Vagina (tissue), 2 donors: ENCODE measurements at regions not wholly inside any gene's neighbourhood (a gene's known extent, or its start where the extent isn't known, plus 50 kb on each side); places are given as distances from the start of the nearest gene placed in this dataset.

Source experiments
- DNase-seq, 2 donors: peaks; one replicate each; pipeline ENCODE4 v3.0.0-alpha.2; 2017; ENCODE audit errors: extremely low spot score in 2 of 2
- H3K27ac ChIP-seq: fragments of 200-600 bp; sonication (generic); one replicate; pipeline ENCODE4 v1.5.1; 2019
- H3K27me3 ChIP-seq: fragments of 200-600 bp; sonication (generic); one replicate; pipeline ENCODE4 v1.5.1; 2019
- H3K36me3 ChIP-seq, 2 donors: fragments of 200-600 bp; sonication (generic); one replicate each; pipeline ENCODE4 v1.5.1; 2017 to 2019
- H3K4me1 ChIP-seq: fragments of 200-600 bp; sonication (generic); one replicate; pipeline ENCODE4 v1.5.1; 2019
- H3K4me3 ChIP-seq, 2 donors: fragments of 200-600 bp; sonication (generic); 1 replicate in 1 of 2; 2 replicates in 1 of 2; pipeline ENCODE4 v1.5.1; 2016 to 2019
- H3K9me3 ChIP-seq: fragments of 200-600 bp; sonication (generic); one replicate; pipeline ENCODE4 v1.5.1; 2019
- POLR2A ChIP-seq, 2 donors: fragments of 450-650 bp; IDR thresholded peaks; one replicate each; pipeline ENCODE4 v1.6.1; 2017; ENCODE audit warnings: antibody characterized with exemption in 2 of 2, mild to moderate bottlenecking in 2 of 2, moderate library complexity in 2 of 2
- POLR2AphosphoS5 ChIP-seq, 2 donors: sonication (generic); formaldehyde crosslinking; IDR thresholded peaks; one replicate each; pipeline ENCODE4 v1.9.0; 2017; ENCODE audit warnings: antibody characterized with exemption in 2 of 2, mild to moderate bottlenecking in 2 of 2, low read depth in 1 of 2; ENCODE audit not compliant: insufficient read depth in 1 of 2
- intact Hi-C: fragments of 100-400 bp; cut with DNase I; formaldehyde crosslinking; loops from one replicate; pipeline ENCODE4 v1.15.1; 2023
- TF ChIP-seq, protein P1 (sequence below), 3 experiments: fragments of 450-650 bp in 2 of 3; fragments of 200-600 bp in 1 of 3; sonication (generic) in 1 of 3; IDR thresholded peaks; one replicate each; pipeline ENCODE4 v1.5.1; 2017 to 2019; ENCODE audit warnings: antibody characterized with exemption in 3 of 3, mild to moderate bottlenecking in 2 of 3, moderate library complexity in 2 of 3

DNA sequence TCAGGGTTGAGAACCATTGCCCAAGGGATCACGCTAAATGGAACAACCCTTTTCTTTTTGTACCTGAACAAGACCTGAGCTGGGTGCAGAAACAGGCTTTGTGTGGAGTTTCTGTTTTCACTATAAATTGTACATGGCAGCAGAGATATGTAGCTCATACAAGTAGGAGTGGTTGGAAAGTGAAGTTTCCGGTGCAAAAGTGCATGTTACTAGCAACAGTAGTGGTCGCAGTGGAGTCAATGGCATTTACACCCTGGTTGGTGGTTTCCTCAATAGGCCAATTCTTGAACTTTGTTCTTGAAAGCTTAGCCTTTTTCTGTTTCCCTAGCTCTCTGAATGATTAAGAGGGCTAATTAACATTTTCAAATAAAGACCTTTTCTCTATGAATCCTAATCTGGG is 170.7 kb downstream of the NEBL start:
- Histone ChIP-seq H3K36me3 (no peaks in the 10 kb centered on the region), H3K4me3 (no peak overlapping the region), H3K27me3 (no peaks in the 10 kb centered on the region), H3K4me1 (no peaks in the 10 kb centered on the region), H3K27ac (no peak overlapping the region), H3K9me3 (no peaks in the 10 kb centered on the region)
- intact Hi-C loops: no loop called here
- TF ChIP-seq POLR2AphosphoS5 (IDR thresholded peaks at IDR 0.05; ENCODE audit: insufficient read depth in 1 of 2, low read depth in 1 of 2) (no peak), POLR2A (IDR thresholded peaks at IDR 0.05) (no peak)
- TF ChIP-seq, protein P1, sequence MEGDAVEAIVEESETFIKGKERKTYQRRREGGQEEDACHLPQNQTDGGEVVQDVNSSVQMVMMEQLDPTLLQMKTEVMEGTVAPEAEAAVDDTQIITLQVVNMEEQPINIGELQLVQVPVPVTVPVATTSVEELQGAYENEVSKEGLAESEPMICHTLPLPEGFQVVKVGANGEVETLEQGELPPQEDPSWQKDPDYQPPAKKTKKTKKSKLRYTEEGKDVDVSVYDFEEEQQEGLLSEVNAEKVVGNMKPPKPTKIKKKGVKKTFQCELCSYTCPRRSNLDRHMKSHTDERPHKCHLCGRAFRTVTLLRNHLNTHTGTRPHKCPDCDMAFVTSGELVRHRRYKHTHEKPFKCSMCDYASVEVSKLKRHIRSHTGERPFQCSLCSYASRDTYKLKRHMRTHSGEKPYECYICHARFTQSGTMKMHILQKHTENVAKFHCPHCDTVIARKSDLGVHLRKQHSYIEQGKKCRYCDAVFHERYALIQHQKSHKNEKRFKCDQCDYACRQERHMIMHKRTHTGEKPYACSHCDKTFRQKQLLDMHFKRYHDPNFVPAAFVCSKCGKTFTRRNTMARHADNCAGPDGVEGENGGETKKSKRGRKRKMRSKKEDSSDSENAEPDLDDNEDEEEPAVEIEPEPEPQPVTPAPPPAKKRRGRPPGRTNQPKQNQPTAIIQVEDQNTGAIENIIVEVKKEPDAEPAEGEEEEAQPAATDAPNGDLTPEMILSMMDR (IDR thresholded peaks at IDR 0.05): no peak
- DNase-seq: no peak

DNA sequence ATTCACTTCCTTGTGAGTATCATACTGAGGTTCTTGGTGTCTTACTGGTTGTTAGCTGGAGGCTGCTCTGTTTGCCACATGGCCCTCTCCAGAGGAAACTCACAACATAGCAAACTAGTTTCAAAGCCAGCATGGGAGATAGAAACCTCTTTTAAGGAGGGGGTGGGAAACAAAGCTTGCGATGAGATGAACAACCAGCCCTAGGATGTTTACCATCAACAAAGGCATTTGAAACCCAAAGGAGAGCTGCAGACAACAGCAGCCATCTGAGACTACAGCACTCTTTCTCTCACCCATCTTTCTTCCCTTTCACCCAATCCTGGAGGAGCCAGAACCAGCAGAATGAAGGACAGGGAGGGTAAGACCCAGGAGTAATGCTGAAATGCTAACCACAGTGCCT is 182.1 kb downstream of the NEBL start:
- no peaks in the 10 kb centered on the region for H3K9me3 ChIP-seq
- H3K36me3 ChIP-seq: no peaks in the 10 kb centered on the region
- H3K4me1 ChIP-seq: no peaks in the 10 kb centered on the region
- H3K27me3 ChIP-seq: no peaks in the 10 kb centered on the region
- intact Hi-C loops: no loop called here
- no peak overlapping the region for H3K4me3 ChIP-seq
- H3K27ac ChIP-seq: no peak overlapping the region
- no peak for DNase-seq
- no peak for TF ChIP-seq POLR2AphosphoS5 (IDR thresholded peaks at IDR 0.05; ENCODE audit: insufficient read depth in 1 of 2, low read depth in 1 of 2)
- no peak for TF ChIP-seq POLR2A (IDR thresholded peaks at IDR 0.05)
- TF ChIP-seq, protein P1 (IDR thresholded peaks at IDR 0.05): no peak

DNA sequence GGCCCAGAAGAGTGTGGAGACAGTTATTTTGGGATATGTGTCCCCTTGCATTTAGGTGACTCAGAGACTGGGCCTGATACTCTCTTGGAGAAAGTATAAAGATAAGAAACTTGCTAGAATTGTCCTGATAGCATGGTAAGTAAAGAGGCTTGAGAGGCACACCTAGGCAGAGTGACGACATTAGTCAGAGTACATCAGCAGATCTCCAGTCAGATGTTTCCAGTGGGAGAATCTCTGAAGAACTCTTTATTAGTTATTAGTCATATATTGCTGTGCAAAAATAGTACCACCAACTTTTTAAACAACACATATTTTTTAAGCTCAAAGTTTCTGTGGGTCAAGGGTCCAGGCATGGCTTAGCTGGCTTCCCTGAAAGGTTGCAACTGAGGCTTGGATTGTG is 182.6 kb downstream of the NEBL start:
- H3K4me1 ChIP-seq: no peaks in the 10 kb centered on the region
- no peak overlapping the region for H3K27ac ChIP-seq
- no peaks in the 10 kb centered on the region for H3K27me3 ChIP-seq
- TF ChIP-seq POLR2A (IDR thresholded peaks at IDR 0.05) (no peak), POLR2AphosphoS5 (IDR thresholded peaks at IDR 0.05; ENCODE audit: insufficient read depth in 1 of 2, low read depth in 1 of 2) (no peak)
- TF ChIP-seq, protein P1 (IDR thresholded peaks at IDR 0.05): no peak
- no peak for DNase-seq
- H3K36me3 ChIP-seq: no peaks in the 10 kb centered on the region
- H3K4me3 ChIP-seq: no peak overlapping the region
- intact Hi-C loops: no loop called here
- H3K9me3 ChIP-seq: no peaks in the 10 kb centered on the region

DNA sequence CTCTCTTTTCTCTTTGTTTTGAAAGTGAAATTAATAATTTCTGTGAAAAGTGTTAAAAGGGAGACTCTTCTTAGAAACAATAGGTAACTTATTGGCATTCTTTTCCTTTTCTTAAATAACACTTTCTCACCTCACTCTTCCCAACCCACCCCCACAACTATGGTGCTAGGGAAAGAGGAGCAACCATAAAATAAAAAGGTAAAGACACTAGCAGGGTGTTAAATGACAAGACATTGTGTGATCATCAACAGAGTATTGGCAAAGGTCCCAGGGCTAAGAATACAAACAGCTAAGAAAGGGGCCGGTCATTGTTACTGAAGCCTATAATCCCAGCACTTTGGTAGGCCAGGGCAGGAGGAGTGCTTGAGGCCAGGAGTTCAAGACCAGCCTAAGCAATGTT is 183.7 kb downstream of the NEBL start:
- no peaks in the 10 kb centered on the region for H3K4me1 ChIP-seq
- H3K27ac ChIP-seq: no peak overlapping the region
- H3K36me3 ChIP-seq: no peaks in the 10 kb centered on the region
- H3K4me3 ChIP-seq: no peak overlapping the region
- DNase-seq: no peak
- no peaks in the 10 kb centered on the region for H3K27me3 ChIP-seq
- TF ChIP-seq POLR2A (IDR thresholded peaks at IDR 0.05): no peak
- H3K9me3 ChIP-seq: no peaks in the 10 kb centered on the region
- intact Hi-C loops: no loop called here

DNA sequence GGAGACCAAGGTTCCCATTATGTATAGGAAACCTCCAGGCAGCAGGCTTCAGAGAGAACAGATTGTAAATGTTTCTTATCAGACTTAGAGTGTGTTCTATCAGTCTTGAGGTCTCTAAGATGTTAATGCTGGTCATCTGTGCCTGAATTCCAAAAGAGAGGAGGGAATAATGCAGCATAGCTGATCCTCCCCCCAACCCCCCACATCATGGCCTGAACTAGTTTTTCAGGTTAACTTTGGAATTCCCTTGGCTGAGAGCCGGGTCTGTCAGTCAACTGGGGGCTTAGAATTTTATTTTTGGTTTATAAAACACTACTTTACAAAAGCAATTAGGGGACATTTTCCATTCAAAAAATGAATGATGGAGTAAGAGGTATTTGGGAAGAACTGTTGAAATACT is 184.3 kb downstream of the NEBL start:
- TF ChIP-seq POLR2A (IDR thresholded peaks at IDR 0.05) (no peak), POLR2AphosphoS5 (IDR thresholded peaks at IDR 0.05; ENCODE audit: insufficient read depth in 1 of 2, low read depth in 1 of 2) (no peak)
- TF ChIP-seq, protein P1 (IDR thresholded peaks at IDR 0.05): no peak
- Histone ChIP-seq H3K4me3 (no peak overlapping the region), H3K9me3 (no peaks in the 10 kb centered on the region), H3K4me1 (no peaks in the 10 kb centered on the region), H3K36me3 (no peaks in the 10 kb centered on the region), H3K27ac (no peak overlapping the region), H3K27me3 (no peaks in the 10 kb centered on the region)
- intact Hi-C loops: no loop called here
- no peak for DNase-seq

DNA sequence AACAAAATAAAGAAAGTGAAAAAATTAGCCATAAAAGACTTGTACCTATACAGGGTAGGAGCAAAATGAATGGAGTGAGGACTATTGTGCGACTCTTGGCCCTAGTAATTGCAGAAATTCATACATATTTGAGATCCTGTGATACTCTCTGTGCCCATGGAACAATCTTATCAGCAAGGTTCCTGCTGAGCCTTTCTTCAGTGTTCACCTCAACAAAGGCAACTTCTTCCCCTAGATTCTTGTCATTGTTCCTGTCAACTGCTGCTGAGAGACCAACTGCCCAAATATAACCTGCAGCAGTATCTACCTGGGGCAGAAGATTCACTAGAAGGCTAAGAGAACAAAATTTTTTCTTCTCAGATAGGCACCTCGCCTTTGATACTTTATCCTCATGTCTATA is 187.4 kb downstream of the NEBL start:
- no peaks in the 10 kb centered on the region for H3K9me3 ChIP-seq
- DNase-seq: no peak
- H3K4me3 ChIP-seq: no peak overlapping the region
- H3K27ac ChIP-seq: no peak overlapping the region
- intact Hi-C loops: no loop called here
- TF ChIP-seq, protein P1 (IDR thresholded peaks at IDR 0.05): no peak
- no peak for TF ChIP-seq POLR2A (IDR thresholded peaks at IDR 0.05)
- TF ChIP-seq POLR2AphosphoS5 (IDR thresholded peaks at IDR 0.05; ENCODE audit: insufficient read depth in 1 of 2, low read depth in 1 of 2): no peak
- no peaks in the 10 kb centered on the region for H3K4me1 ChIP-seq
- no peaks in the 10 kb centered on the region for H3K27me3 ChIP-seq
- no peaks in the 10 kb centered on the region for H3K36me3 ChIP-seq
